GM12873 (cell line): ENCODE measurements at regions not wholly inside any gene's neighbourhood (a gene's known extent, or its start where the extent isn't known, plus 50 kb on each side); places are given as distances from the start of the nearest gene placed in this dataset.

Source experiments
- TF ChIP-seq, protein P1 (sequence below): IDR thresholded peaks from 2 replicates; pipeline ENCODE4 v1.5.1; 2012; ENCODE audit warnings: low read depth, mild to moderate bottlenecking, moderate library complexity, low read length, control low read depth; ENCODE audit not compliant: insufficient read depth; ENCODE audit errors: missing control alignments

- TF ChIP-seq, protein P1, sequence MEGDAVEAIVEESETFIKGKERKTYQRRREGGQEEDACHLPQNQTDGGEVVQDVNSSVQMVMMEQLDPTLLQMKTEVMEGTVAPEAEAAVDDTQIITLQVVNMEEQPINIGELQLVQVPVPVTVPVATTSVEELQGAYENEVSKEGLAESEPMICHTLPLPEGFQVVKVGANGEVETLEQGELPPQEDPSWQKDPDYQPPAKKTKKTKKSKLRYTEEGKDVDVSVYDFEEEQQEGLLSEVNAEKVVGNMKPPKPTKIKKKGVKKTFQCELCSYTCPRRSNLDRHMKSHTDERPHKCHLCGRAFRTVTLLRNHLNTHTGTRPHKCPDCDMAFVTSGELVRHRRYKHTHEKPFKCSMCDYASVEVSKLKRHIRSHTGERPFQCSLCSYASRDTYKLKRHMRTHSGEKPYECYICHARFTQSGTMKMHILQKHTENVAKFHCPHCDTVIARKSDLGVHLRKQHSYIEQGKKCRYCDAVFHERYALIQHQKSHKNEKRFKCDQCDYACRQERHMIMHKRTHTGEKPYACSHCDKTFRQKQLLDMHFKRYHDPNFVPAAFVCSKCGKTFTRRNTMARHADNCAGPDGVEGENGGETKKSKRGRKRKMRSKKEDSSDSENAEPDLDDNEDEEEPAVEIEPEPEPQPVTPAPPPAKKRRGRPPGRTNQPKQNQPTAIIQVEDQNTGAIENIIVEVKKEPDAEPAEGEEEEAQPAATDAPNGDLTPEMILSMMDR: no peak
These were observed 111.0 kb downstream of the TRIB2 start for GRCh38 chr2:12827721-12828120.

DNA sequence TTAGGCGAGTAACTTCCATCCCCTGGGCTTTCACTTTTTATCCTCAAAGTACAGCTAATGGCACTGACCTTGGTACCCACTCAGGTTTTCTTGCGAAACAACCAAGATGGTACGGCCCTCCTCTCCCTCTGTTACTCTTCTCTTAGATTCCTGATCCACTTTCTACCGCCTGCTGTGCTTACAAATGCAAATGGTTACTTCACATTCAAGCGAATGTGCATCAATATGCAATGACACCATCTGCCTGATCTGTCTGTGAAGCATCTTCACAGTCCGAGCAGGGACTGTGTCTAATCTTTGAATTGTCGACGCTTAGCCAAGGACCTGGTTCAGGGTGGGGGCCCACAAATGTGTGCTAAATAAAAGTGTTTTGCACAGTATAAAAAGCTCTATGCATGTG, 112.2 kb downstream of the TRIB2 start:
- TF ChIP-seq, protein P1: no peak

DNA sequence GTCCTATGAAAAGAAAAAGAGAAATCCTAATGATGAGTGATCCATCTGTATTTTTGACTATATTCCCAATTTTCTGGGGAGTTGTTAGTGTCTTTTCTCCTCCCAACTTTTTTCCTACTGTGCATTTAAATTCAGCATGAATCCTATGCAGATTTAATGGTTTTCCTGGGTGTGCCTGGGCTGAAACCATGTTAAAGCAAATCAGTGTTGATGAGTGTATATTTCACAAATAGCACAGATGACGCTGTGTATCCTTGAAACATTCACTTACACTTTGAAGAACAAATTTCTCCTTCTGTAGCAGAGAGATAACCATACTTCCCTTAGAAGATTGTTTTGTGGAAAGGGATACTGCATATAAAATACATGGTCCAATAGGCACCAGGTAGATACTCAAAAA, 114.3 kb downstream of the TRIB2 start:
- TF ChIP-seq, protein P1: no peak

GRCh38 chr2:12834239-12834638, 117.5 kb downstream of the TRIB2 start:
- TF ChIP-seq, protein P1: no peak

DNA sequence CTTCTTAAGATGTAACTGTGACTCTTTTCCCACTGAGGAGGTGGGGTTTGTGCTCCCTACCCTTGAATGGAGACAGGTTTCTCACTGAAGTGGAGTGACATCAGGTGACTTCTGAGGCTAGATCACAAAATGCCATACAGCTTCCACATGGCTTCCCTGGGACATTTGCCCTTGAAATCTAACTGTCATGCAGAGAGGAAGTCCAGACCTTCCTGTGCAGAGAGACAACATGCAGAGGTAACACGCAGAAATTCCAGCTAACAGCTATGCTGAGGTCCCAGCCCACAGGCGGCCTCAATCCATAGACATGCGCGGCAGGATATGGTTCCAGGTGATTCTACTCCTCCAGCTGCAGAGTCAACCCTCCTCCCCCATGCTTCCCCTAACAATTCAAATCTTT, 119.0 kb downstream of the TRIB2 start:
- TF ChIP-seq, protein P1: no peak

DNA sequence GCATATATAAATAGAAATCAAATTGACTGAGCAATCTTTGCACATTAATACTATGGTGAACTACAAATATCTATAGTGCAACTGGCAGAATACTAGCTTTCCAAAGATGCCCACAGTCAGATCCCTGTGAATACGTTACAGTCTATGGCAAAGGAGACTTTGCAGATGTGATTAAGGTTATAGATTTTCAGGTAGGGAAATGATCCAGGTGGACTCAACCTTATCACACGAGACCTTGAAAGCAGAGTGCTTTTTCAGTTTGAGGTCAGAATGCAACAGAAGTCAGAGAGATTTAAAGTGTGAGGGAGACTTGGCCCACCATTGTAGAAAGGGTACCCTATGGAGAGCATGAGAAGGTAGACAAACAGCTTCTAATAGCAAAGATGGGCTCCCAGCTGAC, 122.6 kb downstream of the TRIB2 start:
- TF ChIP-seq, protein P1: no peak

- TF ChIP-seq, protein P1: no peak
These were observed 124.3 kb downstream of the TRIB2 start for GRCh38 chr2:12841021-12841420.
